Activated CD4-positive, alpha-beta T cell treated with anti-CD3 and anti-CD28 coated beads, Interleukin-2, amount 10 ng/mL, durations not matched to agents 24 days and 14 days (primary cell): ENCODE measurements at regions not wholly inside any gene's neighbourhood (a gene's known extent, or its start where the extent isn't known, plus 50 kb on each side); places are given as distances from the start of the nearest gene placed in this dataset.

Experiments
- DNase-seq: peaks from one replicate; pipeline ENCODE4 v3.0.0; 2022
- H3K27ac Mint-ChIP-seq: one replicate; pipeline ENCODE4 v1.8.0; 2022; ENCODE audit warnings: mild to moderate bottlenecking, mixed read lengths
- H3K27me3 Mint-ChIP-seq: one replicate; pipeline ENCODE4 v1.8.0; 2022; ENCODE audit warnings: mixed read lengths
- H3K36me3 Mint-ChIP-seq: one replicate; pipeline ENCODE4 v1.8.0; 2022; ENCODE audit warnings: low read depth, mild to moderate bottlenecking, mixed read lengths
- H3K4me1 Mint-ChIP-seq: one replicate; pipeline ENCODE4 v1.8.0; 2021; ENCODE audit warnings: mixed read lengths
- H3K4me3 Mint-ChIP-seq: one replicate; pipeline ENCODE4 v1.8.0; 2022; ENCODE audit warnings: mild to moderate bottlenecking, moderate library complexity, mixed read lengths
- H3K9me3 Mint-ChIP-seq: one replicate; pipeline ENCODE4 v1.8.0; 2021; ENCODE audit warnings: mixed read lengths
- intact Hi-C: fragments of 100-400 bp; cut with micrococcal nuclease; formaldehyde crosslinking; loops from one replicate; pipeline ENCODE4 v1.15.1; 2023

DNA sequence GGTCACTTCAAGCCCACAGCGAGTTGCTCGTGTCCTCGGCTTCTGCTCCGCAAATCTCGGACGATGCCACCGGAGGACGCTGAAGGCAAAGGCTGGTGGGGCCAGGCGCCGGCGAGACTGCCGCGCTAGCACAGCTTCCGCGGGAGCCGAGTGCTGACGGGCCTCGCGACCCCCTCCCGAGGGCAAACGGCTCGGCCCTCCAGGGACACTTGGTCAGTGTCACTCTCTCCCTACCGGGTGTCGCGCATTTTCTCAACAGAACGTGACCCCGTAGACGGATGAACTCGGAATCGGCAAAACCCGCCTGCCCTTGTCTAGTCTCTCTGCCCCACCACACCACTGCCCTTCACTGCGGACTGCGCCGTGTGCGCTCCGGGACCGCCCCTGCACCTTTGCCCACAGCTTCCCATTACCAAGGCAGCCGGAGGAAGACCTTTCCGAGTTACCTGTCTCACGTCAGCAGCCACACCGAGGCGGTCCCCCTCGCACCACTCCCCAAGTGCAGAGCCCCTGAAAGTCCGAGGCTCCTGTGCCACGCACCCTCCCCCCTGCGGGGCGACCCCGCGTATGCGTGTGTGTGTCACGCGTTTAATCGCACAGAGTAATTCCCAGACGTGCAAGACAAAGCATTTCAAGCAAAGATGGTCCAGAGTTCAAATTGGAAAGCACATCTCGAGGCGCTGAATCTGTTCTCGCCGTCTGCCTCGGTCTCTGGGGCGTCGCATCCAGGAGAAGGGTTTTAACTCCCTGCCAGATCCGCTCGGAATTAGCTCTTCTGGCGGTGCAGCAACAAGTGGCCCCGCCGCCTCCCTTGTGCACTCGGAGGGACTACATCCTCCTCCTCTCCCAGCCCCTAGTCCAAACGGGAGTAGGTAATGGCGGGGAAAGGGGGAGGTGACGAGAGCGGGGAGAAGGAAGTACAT is 245.0 kb upstream of the TOPAZ1 start:
- peak; percentile 71 for DNase-seq
- peaks cover 80% of the 10 kb centered on the region for H3K27me3 Mint-ChIP-seq
- peaks cover 2% of the 10 kb centered on the region for H3K36me3 Mint-ChIP-seq
- H3K4me3 Mint-ChIP-seq: peak overlapping the region; percentile 76
- H3K9me3 Mint-ChIP-seq: no peaks in the 10 kb centered on the region
- intact Hi-C loops: loop anchor here (5.0 kb wide), 1 partner anchor 104 kb away; no protein-coding TSS in a partner anchor
- peaks cover 35% of the 10 kb centered on the region for H3K4me1 Mint-ChIP-seq
- H3K27ac Mint-ChIP-seq: peak overlapping the region; percentile 63

DNA sequence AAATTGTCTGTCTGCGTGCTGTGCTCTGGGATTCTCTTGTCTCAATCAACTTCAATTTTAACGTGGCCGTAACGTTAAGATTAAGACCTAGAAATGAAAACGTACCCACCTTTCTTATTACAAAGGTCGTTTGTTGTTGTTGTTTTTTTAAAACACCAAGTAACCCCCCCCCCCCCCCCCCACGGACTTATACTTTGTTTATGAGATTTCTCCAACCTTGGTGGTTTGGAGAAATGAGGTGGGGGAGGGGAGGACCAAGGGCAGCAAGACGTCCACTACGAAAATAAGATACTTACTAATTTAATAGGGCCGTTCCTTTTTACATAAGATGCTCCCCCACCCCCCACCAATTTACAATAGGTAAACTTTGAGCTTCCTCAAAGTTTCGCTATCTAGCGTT is 244.4 kb upstream of the TOPAZ1 start:
- intact Hi-C loops: loop anchor here (5.0 kb wide), 1 partner anchor 105 kb away; no protein-coding TSS in a partner anchor
- no peak for DNase-seq
- Mint-ChIP-seq H3K4me3 (peak overlapping the region; percentile 76), H3K4me1 (peaks cover 35% of the 10 kb centered on the region), H3K9me3 (no peaks in the 10 kb centered on the region), H3K36me3 (peaks cover 2% of the 10 kb centered on the region), H3K27me3 (peaks cover 80% of the 10 kb centered on the region), H3K27ac (peak overlapping the region; percentile 63)

DNA sequence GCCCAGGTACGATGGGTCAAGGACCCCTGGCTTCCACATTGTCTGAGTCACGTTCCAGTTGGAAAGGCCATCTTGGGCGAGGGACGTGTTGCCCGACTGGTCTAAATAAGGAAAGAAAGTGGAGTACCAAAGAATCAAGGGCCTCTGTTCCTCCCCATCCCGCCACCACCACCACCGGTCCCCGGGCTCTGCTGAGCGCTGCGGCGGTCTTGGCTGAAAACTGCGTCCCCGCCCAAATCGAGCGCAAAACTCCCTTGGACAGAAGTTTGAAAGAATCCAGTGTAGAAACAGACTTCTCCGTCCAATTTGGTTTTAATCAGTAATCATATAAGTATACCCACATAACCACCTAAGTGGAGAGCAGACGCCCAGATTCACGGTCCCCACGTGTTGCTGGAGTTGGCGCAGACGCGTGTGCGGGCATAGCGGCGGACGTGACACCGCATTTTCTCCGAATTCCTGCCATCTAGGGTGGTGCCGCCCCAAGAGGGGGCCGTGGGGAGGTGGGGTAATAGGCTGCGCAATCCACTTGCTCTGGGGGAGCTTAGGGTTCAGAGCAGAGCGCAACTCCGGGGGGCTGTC is 243.8 kb upstream of the TOPAZ1 start:
- Mint-ChIP-seq H3K9me3 (no peaks in the 10 kb centered on the region), H3K27me3 (peaks cover 83% of the 10 kb centered on the region), H3K36me3 (peaks cover 2% of the 10 kb centered on the region), H3K27ac (peak overlapping the region; percentile 53), H3K4me3 (peak overlapping the region; percentile 76), H3K4me1 (peaks cover 35% of the 10 kb centered on the region)
- intact Hi-C loops: loop anchor here (5.0 kb wide), 1 partner anchor 106 kb away; no protein-coding TSS in a partner anchor
- no peak for DNase-seq

DNA sequence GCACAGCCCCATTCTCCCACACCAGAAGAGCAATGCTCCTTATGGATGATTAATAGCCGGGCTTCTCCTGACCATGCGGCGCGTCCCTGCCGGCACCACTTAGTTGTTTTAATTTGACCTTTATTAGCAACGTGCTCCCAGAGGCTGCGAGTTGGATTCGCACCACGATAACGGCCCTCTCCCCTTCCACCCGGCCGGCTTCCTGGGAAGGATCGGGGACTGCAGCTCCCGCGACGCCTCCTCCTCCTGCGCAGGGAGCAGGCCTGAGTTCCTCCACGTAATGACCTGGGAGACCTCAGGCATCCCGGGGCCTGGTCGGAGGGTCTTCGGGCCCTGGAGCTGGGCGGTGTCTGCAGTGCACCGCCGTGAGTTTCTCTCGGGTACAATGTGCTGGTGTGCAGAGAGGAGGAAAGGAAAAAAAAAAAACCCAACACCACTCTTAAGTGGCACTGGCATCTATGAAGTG is 243.3 kb upstream of the TOPAZ1 start:
- Mint-ChIP-seq H3K4me1 (peaks cover 35% of the 10 kb centered on the region), H3K36me3 (peaks cover 2% of the 10 kb centered on the region), H3K27me3 (peaks cover 83% of the 10 kb centered on the region), H3K4me3 (peak overlapping the region; percentile 76), H3K27ac (peak overlapping the region; percentile 53), H3K9me3 (no peaks in the 10 kb centered on the region)
- intact Hi-C loops: loop anchor here (5.0 kb wide), 1 partner anchor 106 kb away; no protein-coding TSS in a partner anchor
- no peak for DNase-seq

DNA sequence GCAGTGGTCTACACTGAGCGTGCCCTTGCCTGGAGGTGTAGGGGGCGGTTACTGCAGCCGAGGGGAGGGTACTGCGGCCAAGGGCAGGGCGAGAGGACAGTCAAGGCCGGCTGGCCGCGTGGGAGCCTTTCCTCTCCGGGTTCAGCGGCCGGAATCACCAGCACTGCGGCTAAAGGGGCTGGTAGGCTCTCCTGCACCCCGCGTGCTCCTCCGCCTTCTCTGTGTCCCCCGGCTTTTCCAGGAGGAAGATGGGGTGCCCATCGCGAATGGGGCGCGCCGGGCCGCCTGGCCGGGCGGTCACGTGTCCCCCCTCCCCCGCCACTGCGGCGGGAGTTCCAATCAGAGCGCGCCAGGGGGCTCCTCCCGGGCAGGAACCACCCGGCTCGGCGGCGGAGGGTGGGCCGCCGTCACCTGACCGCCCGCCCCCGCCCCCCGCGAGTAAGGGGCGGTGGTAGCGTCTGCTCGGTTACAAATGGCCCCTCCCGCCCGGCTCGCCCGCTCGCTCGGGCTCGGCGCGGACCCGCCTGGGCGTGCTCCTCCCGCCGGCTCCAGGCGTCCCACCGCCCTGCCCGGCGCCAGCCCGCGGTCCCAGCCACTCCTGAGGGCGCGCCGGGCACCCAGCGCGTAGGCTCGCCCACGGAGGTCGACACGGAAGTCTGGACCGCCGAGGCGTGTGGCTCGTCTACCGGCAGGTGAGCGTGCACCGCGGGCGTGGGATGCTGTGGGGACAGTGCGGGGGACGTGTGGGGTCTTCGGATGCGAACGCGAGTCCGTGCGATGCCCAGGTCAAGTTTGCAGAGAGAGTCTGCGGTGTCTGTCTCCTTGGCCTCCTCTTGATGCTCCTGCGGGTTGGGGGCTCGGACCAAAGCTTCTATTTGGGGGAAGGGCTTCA is 242.6 kb upstream of the TOPAZ1 start:
- Mint-ChIP-seq H3K9me3 (no peaks in the 10 kb centered on the region), H3K4me1 (peaks cover 34% of the 10 kb centered on the region), H3K27me3 (peaks cover 80% of the 10 kb centered on the region), H3K27ac (no peak overlapping the region), H3K36me3 (peaks cover 2% of the 10 kb centered on the region), H3K4me3 (peak overlapping the region; percentile 76)
- DNase-seq: no peak
- intact Hi-C loops: loop anchor here (5.0 kb wide), 1 partner anchor 107 kb away; no protein-coding TSS in a partner anchor

DNA sequence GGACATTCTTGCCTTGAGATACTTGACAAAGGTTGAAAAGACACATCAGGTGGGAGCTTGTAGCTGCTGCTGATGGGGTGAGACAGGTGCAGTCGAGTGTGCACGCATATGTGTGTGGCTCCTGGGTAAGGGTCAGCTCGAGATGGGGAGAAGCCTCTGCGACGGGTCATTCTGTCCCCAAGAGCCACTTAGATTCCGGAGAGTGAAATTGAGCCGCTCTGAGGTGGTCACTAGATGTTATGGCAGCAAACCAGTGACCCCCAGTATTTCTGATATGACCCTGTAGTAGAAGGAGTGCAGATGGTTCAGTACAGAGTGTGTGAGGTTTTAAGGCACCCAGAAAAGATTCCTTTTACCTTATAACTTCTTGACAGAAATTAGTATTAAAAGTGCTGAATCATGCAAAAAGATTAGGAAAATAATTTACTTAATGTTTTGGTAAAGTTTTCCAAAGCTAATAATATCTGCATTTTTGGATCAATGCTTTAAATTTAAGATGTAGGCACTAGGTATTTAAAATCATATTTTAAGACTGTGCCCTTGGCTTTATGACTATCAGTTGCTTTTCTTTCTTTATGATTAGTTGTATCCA is 241.9 kb upstream of the TOPAZ1 start:
- H3K9me3 Mint-ChIP-seq: no peaks in the 10 kb centered on the region
- no peak overlapping the region for H3K27ac Mint-ChIP-seq
- peaks cover 81% of the 10 kb centered on the region for H3K27me3 Mint-ChIP-seq
- intact Hi-C loops: loop anchor here (5.0 kb wide), 1 partner anchor 108 kb away; no protein-coding TSS in a partner anchor
- H3K36me3 Mint-ChIP-seq: no peaks in the 10 kb centered on the region
- DNase-seq: no peak
- peak overlapping the region; percentile 36 for H3K4me3 Mint-ChIP-seq
- H3K4me1 Mint-ChIP-seq: peaks cover 29% of the 10 kb centered on the region

DNA sequence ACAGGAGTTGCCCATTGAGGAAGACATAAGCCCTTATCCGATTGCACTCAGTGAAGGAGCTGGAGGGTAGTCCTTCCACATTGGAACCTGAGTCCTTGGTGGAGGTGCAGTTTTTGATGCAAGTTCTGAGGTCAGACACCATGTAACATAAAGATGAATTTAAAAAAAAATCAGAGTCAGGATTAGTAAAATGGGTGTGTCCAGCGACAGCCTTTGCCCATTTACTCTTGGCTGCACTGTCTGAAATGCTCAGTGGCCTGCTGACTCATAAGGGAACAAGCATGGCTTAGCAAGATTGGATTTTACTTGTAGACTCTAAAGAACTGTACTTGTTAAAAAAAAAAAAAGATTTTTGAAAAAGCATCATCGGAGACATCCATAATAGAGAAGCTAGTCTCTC is 241.1 kb upstream of the TOPAZ1 start:
- no peak for DNase-seq
- no peaks in the 10 kb centered on the region for H3K9me3 Mint-ChIP-seq
- no peaks in the 10 kb centered on the region for H3K36me3 Mint-ChIP-seq
- H3K4me1 Mint-ChIP-seq: peaks cover 28% of the 10 kb centered on the region
- H3K4me3 Mint-ChIP-seq: no peak overlapping the region
- peaks cover 81% of the 10 kb centered on the region for H3K27me3 Mint-ChIP-seq
- no peak overlapping the region for H3K27ac Mint-ChIP-seq
- intact Hi-C loops: no loop called here

DNA sequence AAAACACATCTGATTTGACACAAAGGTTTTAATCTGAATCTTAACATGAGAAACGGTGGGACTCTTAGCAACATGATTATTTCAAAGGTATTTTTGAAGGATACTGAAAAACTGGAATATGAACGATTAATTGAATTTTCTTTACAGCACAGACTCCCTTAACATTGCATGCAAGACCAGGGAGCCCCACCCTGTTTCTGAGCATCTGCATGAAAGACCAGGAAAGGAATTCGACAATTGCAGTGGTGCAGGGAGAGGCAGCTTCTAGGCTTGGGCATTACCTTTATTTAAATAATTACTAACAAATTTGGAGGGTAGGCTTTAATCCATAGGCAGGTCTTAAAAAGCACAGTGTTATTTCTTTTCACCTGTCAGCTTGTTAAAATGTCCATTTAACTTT is 240.6 kb upstream of the TOPAZ1 start:
- no peak for DNase-seq
- peaks cover 79% of the 10 kb centered on the region for H3K27me3 Mint-ChIP-seq
- no peaks in the 10 kb centered on the region for H3K36me3 Mint-ChIP-seq
- H3K4me1 Mint-ChIP-seq: peaks cover 23% of the 10 kb centered on the region
- H3K27ac Mint-ChIP-seq: no peak overlapping the region
- intact Hi-C loops: no loop called here
- no peaks in the 10 kb centered on the region for H3K9me3 Mint-ChIP-seq
- no peak overlapping the region for H3K4me3 Mint-ChIP-seq

DNA sequence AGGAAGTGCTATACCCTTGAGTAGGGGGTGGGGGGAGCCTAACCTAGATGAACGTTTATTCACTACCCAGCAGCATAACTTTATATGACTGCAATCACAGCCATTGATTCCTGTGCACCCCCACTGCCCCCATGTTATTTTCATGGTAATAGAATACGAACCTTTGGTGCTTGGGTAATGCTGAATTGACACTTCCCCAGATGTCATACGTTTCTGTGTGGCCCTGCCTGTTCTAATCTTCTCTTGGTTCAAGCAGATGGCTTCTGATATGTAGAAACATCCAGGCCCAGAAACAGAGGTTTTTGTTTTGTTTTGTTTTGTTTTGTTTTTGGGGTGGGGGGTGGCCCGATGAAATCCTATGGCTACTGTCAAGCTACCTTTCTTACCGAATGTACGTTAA is 237.9 kb upstream of the TOPAZ1 start:
- H3K4me3 Mint-ChIP-seq: no peak overlapping the region

DNA sequence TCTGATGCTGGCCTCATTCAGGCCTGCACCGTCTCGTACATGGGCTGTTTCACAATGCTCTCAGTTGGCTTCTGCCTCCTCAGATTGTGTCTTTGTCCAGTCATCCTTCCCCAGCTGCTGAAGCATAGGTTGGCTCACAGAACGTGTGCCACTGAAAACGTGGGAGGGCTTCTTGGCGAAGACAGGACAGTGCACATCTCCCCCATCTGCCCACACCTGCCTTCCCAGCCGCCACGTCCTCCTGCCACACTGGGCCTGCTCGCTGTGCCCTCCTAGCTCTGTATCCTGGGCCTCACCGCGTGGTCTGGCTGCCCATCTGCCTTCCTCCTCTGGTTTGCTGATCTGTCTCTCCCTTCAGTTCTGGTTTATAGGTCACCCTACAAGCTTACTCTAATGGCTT is 230.0 kb upstream of the TOPAZ1 start:
- Mint-ChIP-seq H3K9me3 (no peaks in the 10 kb centered on the region), H3K27ac (no peak overlapping the region), H3K4me1 (peaks cover 3% of the 10 kb centered on the region), H3K27me3 (peaks cover 20% of the 10 kb centered on the region), H3K36me3 (no peaks in the 10 kb centered on the region), H3K4me3 (no peak overlapping the region)
- DNase-seq: no peak
- intact Hi-C loops: no loop called here

More for the DNA sequence above, 237.9 kb upstream of the TOPAZ1 start:
- no peak for DNase-seq
- no peaks in the 10 kb centered on the region for H3K36me3 Mint-ChIP-seq
- no peaks in the 10 kb centered on the region for H3K9me3 Mint-ChIP-seq
- H3K4me1 Mint-ChIP-seq: peaks cover 2% of the 10 kb centered on the region
- H3K27me3 Mint-ChIP-seq: peaks cover 63% of the 10 kb centered on the region
- no peak overlapping the region for H3K27ac Mint-ChIP-seq
- intact Hi-C loops: no loop called here

DNA sequence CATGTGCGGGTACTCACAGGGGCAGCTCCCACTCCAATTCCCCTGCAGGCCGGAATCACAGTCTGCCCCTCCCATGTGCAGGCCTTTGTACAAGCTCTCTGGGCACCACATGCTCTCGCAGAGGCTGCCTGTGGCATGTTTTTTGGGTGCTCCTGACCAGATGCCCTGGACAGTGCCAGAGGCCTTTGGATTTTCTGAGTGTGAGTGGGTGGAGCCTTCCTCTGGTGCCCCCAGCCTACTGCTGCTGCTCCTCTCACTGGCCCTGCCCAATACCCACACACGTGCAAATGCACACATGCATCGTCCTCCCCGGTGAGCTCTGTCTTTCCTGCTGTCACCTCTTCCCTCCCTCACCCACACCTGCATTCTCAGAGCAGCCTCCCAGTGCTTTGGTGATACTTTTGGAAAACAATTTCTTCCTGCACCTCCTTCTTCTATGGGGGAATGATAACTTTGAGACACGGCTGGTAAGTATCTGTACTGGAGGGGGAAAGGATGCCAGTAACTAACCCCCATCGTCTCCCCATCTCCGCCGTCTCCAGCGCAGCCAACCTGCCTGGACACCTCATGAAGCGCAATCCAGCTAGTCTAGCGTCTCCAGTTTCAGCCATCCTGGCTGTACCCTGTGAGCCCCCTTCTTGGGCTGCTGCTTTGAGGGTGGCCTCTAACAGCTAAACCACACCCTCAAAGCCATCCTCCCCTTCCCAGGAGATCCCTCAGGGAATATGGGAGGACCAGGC is 229.4 kb upstream of the TOPAZ1 start:
- Mint-ChIP-seq H3K4me1 (peaks cover 3% of the 10 kb centered on the region), H3K36me3 (no peaks in the 10 kb centered on the region), H3K4me3 (no peak overlapping the region), H3K27me3 (peaks cover 21% of the 10 kb centered on the region), H3K9me3 (no peaks in the 10 kb centered on the region), H3K27ac (no peak overlapping the region)
- intact Hi-C loops: no loop called here
- no peak for DNase-seq

DNA sequence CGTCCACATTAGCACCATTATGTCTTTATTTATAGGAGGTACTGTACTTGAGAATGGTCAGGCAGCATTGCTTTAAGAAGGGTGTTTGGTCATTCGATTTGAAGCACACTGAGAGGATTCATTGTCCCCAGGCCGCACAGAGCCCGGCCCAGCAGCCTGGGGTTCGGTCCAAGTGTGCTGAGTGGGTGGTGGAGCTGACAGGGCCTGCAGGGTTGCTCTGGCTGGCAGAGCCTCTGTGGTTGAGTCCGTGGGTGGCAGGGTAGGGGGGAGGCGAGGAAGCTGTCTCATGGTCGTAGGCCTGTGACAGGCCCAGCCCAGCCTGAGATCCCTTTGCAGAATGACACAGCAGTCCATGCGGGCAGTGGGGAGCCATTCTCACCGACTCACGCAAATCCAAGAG is 227.7 kb upstream of the TOPAZ1 start:
- Mint-ChIP-seq H3K4me3 (no peak overlapping the region), H3K9me3 (no peaks in the 10 kb centered on the region), H3K27ac (no peak overlapping the region), H3K27me3 (peaks cover 18% of the 10 kb centered on the region), H3K36me3 (no peaks in the 10 kb centered on the region), H3K4me1 (peaks cover 3% of the 10 kb centered on the region)
- DNase-seq: no peak
- intact Hi-C loops: no loop called here
